Testis (tissue), 2 donors: ENCODE measurements at regions not wholly inside any gene's neighbourhood (a gene's known extent, or its start where the extent isn't known, plus 50 kb on each side); places are given as distances from the start of the nearest gene placed in this dataset.

ENCODE experiments used
- POLR2A ChIP-seq: fragments of 450-650 bp; IDR thresholded peaks from one replicate; pipeline ENCODE4 v1.6.1; 2017; ENCODE audit warnings: antibody characterized with exemption, mild to moderate bottlenecking, moderate library complexity
- TF ChIP-seq, protein P1 (sequence below), 3 experiments: fragments of 450-650 bp in 2 of 3; fragments of 200-600 bp in 1 of 3; sonication (generic) in 1 of 3; IDR thresholded peaks; one replicate each; pipeline ENCODE4 v1.5.1; 2016 to 2019; ENCODE audit warnings: antibody characterized with exemption in 3 of 3, mild to moderate bottlenecking in 2 of 3, moderate library complexity in 1 of 3

DNA sequence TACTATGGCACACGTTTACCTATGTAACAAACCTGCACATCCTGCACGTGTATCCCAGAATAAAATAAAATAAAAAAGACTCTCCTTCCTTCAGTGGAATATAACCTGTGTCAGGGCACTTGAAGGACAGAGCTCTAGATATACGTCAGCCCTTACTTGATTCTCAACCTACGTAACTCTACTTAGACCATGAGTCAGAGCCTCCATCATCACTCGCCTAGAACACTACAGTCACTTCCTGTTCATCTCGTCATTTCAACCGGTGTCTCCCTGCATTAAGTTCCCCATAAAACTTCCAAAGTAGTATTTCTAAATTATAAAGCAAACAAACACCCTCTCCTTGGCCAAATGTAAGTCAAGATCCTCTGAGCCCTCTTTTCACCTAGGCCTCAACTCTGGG is 243.5 kb upstream of the CCNG1 start:
- TF ChIP-seq, protein P1, sequence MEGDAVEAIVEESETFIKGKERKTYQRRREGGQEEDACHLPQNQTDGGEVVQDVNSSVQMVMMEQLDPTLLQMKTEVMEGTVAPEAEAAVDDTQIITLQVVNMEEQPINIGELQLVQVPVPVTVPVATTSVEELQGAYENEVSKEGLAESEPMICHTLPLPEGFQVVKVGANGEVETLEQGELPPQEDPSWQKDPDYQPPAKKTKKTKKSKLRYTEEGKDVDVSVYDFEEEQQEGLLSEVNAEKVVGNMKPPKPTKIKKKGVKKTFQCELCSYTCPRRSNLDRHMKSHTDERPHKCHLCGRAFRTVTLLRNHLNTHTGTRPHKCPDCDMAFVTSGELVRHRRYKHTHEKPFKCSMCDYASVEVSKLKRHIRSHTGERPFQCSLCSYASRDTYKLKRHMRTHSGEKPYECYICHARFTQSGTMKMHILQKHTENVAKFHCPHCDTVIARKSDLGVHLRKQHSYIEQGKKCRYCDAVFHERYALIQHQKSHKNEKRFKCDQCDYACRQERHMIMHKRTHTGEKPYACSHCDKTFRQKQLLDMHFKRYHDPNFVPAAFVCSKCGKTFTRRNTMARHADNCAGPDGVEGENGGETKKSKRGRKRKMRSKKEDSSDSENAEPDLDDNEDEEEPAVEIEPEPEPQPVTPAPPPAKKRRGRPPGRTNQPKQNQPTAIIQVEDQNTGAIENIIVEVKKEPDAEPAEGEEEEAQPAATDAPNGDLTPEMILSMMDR (IDR thresholded peaks at IDR 0.05), result no peak
- no peak for TF ChIP-seq POLR2A
